ENCODE measurements at regions not wholly inside any gene's neighbourhood (a gene's known extent, or its start where the extent isn't known, plus 50 kb on each side); places are given as distances from the start of the nearest gene placed in this dataset.

DNA sequence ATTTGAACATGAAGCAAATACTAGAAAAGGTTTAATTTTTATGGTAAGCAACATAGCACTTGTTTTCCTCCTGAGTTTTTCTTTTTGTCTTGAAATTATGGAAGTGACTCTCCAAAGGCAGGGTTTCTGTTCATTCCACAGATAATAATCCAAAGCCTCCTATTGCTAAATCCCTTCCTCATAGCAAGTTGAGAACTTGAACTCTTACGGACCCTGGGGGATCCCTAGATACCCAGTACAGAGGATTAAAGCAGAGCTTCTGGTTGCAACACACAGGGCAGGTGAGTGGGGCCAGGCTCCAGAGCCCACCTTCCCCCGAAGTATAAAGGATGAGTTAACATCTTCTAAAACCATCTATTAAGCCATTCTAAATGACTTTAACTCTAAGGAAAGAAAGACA, 294.1 kb downstream of the RMST start:
- no peak for TF ChIP-seq POLR2AphosphoS5 (IDR thresholded peaks at IDR 0.05)
- TF ChIP-seq POLR2A (IDR thresholded peaks at IDR 0.05) = no peak
